Right lobe of liver (tissue), 6 donors: ENCODE measurements at regions not wholly inside any gene's neighbourhood (a gene's known extent, or its start where the extent isn't known, plus 50 kb on each side); places are given as distances from the start of the nearest gene placed in this dataset.

Experiments used
- ATAC-seq, 4 donors: fragments of 200-7000 bp; cut with Tn5 transposase; one replicate each; pipeline ENCODE4 v1.9.1; 2020; ENCODE audit warnings: mild to moderate bottlenecking in 4 of 4, moderate library complexity in 4 of 4
- DNase-seq, 3 donors: peaks; one replicate each; pipeline ENCODE4 v3.0.0-alpha.2; 2020
- H3K27ac ChIP-seq, 3 donors: fragments of 200-600 bp; one replicate each; pipeline ENCODE4 v1.8.0; 2022
- H3K27me3 ChIP-seq, 2 donors: fragments of 200-600 bp; one replicate each; pipeline ENCODE4 v1.8.0; 2022
- H3K36me3 ChIP-seq, 4 donors: fragments of 200-600 bp; sonication (generic) in 1 of 4; one replicate each; pipeline versions ENCODE4 v1.5.1 to v1.8.0; 2017 to 2022; ENCODE audit warnings: control low read depth in 1 of 4
- H3K4me1 ChIP-seq, 4 donors: fragments of 200-600 bp; sonication (generic) in 1 of 4; one replicate each; pipeline versions ENCODE4 v1.5.1 to v1.8.0; 2017 to 2022; ENCODE audit warnings: control low read depth in 1 of 4
- H3K4me3 ChIP-seq, 3 donors: fragments of 200-600 bp; one replicate each; pipeline ENCODE4 v1.8.0; 2022
- H3K9me3 ChIP-seq, 4 donors: fragments of 200-600 bp; sonication (generic) in 1 of 4; one replicate each; pipeline versions ENCODE4 v1.5.1 to v1.8.0; 2017 to 2022; ENCODE audit warnings: control low read depth in 1 of 4
- POLR2A ChIP-seq: fragments of 450-650 bp; IDR thresholded peaks from one replicate; pipeline ENCODE4 v1.6.1; 2017; ENCODE audit warnings: antibody characterized with exemption, mild to moderate bottlenecking
- WGBS: methylation state at CpG from one replicate; pipeline ENCODE4 v1.1.6; 2018; ENCODE audit warnings: low coverage, low lambda C conversion rate; ENCODE audit not compliant: insufficient coverage; ENCODE audit errors: missing lambda C conversion rate; 5-methylcytosine and 5-hydroxymethylcytosine counted together
- intact Hi-C, 2 donors: fragments of 100-400 bp; cut with DNase I; formaldehyde crosslinking; loops; one replicate each; pipeline versions ENCODE4 v1.11.2 to v1.14.1; 2022
- TF ChIP-seq, protein P1 (sequence below), 4 donors: fragments of 200-600 bp in 3 of 4; fragments of 450-650 bp in 1 of 4; IDR thresholded peaks; one replicate each; pipeline versions ENCODE4 v1.5.1 to v1.8.0; 2016 to 2022; ENCODE audit warnings: antibody characterized with exemption in 4 of 4, mild to moderate bottlenecking in 2 of 4
- donor health status: DM: no; HTN: yes; CAD: no.
- donor health status: DM: no; HTN: no; CAD: no.
- donor health status: DM: no; HTN: no; CAD: no.
- donor health status: DM: no; HTN: yes; CAD: no.
- donor health status: DM: no; HTN: yes; CAD: no.

DNA sequence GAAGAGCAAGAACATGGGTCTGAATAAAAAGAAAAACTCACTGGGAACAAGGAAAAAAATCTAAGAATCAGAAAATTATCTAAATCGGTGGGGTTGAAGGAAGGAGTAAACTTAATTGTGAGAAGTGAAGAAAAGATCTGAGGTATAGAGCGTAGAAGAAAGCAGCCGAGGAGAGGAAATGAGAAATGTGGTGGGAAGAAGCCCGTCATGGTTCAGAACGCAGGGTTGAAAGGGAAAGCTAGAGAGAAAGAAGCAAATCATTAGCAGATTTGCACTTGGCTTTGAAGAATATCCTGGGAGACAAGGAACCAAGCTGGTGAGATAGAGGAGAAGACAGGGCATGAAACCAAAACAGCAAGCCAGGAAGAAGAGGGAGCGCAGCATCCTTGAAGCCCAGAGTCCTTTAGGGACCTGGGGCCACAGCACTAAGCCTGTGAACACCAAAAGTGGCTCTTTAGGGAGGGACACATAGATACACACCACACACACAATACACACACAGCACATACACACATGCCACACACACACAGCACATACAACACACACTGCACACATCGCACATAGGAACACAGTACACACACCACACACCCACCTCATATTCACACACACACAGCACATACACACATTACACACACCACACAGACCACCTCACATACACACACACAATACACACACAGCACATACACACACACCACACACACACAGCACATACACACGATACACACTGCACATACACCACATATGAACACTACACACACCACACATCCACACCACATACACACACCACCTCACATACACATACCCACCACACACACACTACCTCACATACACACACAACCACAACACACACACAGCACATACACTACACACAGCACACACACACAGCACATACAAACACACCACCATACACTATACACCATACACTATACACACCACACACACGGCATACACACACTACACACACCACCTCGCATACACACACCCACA lies 274.6 kb downstream of the ETAA1 start:
- Histone ChIP-seq H3K27me3 (no peaks in the 10 kb centered on the region), H3K4me1 (no peaks in the 10 kb centered on the region), H3K27ac (no peak overlapping the region), H3K9me3 (no peaks in the 10 kb centered on the region), H3K36me3 (no peaks in the 10 kb centered on the region), H3K4me3 (no peak overlapping the region)
- TF ChIP-seq, protein P1, sequence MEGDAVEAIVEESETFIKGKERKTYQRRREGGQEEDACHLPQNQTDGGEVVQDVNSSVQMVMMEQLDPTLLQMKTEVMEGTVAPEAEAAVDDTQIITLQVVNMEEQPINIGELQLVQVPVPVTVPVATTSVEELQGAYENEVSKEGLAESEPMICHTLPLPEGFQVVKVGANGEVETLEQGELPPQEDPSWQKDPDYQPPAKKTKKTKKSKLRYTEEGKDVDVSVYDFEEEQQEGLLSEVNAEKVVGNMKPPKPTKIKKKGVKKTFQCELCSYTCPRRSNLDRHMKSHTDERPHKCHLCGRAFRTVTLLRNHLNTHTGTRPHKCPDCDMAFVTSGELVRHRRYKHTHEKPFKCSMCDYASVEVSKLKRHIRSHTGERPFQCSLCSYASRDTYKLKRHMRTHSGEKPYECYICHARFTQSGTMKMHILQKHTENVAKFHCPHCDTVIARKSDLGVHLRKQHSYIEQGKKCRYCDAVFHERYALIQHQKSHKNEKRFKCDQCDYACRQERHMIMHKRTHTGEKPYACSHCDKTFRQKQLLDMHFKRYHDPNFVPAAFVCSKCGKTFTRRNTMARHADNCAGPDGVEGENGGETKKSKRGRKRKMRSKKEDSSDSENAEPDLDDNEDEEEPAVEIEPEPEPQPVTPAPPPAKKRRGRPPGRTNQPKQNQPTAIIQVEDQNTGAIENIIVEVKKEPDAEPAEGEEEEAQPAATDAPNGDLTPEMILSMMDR (IDR thresholded peaks at IDR 0.05), result no peak
- TF ChIP-seq POLR2A, result no peak
- intact Hi-C loops, result no loop called here
- no peak for ATAC-seq
- 75% methylated on average over 9 of the region's 10 CpGs for WGBS
- DNase-seq, result no peak

DNA sequence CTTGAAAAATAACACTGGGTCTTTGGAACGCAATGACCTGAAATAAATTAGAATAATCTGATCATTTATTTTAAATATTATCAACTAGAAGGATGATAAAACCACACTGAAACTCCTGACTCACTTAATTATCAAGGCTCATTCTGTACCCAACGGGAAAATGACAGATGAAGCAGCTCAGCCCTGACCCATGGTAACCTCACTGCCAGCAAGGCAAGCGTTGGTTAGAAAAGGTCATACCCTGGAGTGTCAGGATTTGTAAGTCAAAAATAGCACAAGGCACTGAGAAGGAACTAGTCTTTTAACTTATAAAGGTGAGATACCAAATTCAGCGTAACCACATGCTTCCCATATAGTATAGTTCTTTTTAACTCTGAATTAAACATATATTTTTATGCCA lies 277.5 kb downstream of the ETAA1 start:
- 48% methylated on average over 4 of the region's 4 CpGs for WGBS
- Histone ChIP-seq H3K4me3 (no peak overlapping the region), H3K36me3 (no peaks in the 10 kb centered on the region), H3K4me1 (no peaks in the 10 kb centered on the region), H3K27me3 (no peaks in the 10 kb centered on the region), H3K9me3 (no peaks in the 10 kb centered on the region), H3K27ac (no peak overlapping the region)
- DNase-seq (no peak), ATAC-seq (no peak)
- intact Hi-C loops, result no loop called here
- TF ChIP-seq, protein P1 (IDR thresholded peaks at IDR 0.05), result no peak
- no peak for TF ChIP-seq POLR2A

DNA sequence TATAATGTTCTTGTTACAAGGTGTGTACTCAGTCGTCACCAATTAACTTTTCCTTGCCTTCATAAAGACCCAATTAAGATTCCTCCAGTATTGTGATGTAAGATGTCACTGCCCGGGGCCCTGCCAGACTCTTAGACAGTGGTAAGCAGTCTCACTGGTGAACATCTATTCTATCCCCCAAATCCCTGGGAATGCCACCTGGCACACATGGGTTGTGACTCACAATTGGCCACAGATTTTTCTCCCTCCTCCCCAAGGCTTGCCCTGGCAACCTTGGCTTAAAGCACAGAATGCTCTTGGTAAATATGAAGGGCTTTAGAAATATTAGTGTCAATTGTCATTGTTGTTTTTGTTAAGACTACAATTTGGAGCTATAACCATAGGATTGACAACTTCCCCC lies 287.9 kb downstream of the ETAA1 start:
- Histone ChIP-seq H3K36me3 (no peaks in the 10 kb centered on the region), H3K4me1 (no peaks in the 10 kb centered on the region), H3K27me3 (no peaks in the 10 kb centered on the region), H3K9me3 (no peaks in the 10 kb centered on the region), H3K4me3 (no peak overlapping the region), H3K27ac (no peak overlapping the region)
- intact Hi-C loops, result no loop called here
- 81% methylated on average over 2 of the region's 2 CpGs for WGBS
- no peak for DNase-seq
- ATAC-seq, result no peak
- no peak for TF ChIP-seq POLR2A
- TF ChIP-seq, protein P1 (IDR thresholded peaks at IDR 0.05), result no peak

DNA sequence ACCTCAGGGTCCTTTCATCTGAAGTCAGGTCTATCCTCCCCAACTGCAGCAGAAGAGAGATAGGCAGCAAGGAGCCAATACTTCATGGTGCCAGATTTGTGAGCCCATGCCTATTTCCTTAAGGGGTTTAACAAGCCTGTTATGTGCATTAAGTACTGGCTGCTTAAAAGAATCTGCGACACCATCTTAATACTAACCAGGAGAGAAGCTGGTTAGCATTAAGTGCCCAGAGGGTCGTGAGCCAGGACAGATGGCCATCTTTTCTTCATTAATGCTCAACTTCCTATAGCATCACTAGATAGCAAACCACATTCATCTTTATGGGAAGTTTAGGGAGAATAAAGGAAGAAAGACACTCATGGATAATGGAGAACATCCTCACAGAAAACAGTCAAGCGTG lies 289.1 kb downstream of the ETAA1 start:
- WGBS, result 62% methylated on average over 3 of the region's 3 CpGs
- Histone ChIP-seq H3K27ac (no peak overlapping the region), H3K27me3 (no peaks in the 10 kb centered on the region), H3K36me3 (no peaks in the 10 kb centered on the region), H3K4me1 (no peaks in the 10 kb centered on the region), H3K9me3 (no peaks in the 10 kb centered on the region), H3K4me3 (no peak overlapping the region)
- DNase-seq (no peak), ATAC-seq (no peak)
- intact Hi-C loops, result no loop called here
- no peak for TF ChIP-seq POLR2A
- TF ChIP-seq, protein P1 (IDR thresholded peaks at IDR 0.05), result no peak
